GM12892 (cell line): ENCODE measurements at regions not wholly inside any gene's neighbourhood (a gene's known extent, or its start where the extent isn't known, plus 50 kb on each side); places are given as distances from the start of the nearest gene placed in this dataset.

Experiments
- POLR2A ChIP-seq: IDR thresholded peaks from 2 replicates; pipeline ENCODE4 v1.6.1; 2011; ENCODE audit warnings: low read depth, low read length, control low read depth
- POLR2AphosphoS5 ChIP-seq: IDR thresholded peaks from 2 replicates; pipeline ENCODE4 v1.6.1; 2011; ENCODE audit warnings: low read depth, low read length, control low read depth

- TF ChIP-seq POLR2A = no peak
- TF ChIP-seq POLR2AphosphoS5 = no peak
Measured at GRCh38 chr15:48012191-48012590, 108.6 kb upstream of the SLC24A5 start.
